ENCODE measurements at regions not wholly inside any gene's neighbourhood (a gene's known extent, or its start where the extent isn't known, plus 50 kb on each side); places are given as distances from the start of the nearest gene placed in this dataset.
"Not testable (repeated sequence)": the region's sequence is repeated elsewhere in the genome, so short reads cannot be mapped to it uniquely, and the experiment has no call there.

- no peak for DNase-seq
- Histone ChIP-seq H3K27me3 (no peaks in the 10 kb centered on the region), H3K4me1 (peaks cover 4% of the 10 kb centered on the region; the same call in 1 of the 2 replicates), H3K9me3 (no peaks in the 10 kb centered on the region), H3K4me3 (ENCODE audit: low read depth, low read length) (no peak overlapping the region), H3K36me3 (peaks cover 2% of the 10 kb centered on the region)
- TF ChIP-seq, protein P1, sequence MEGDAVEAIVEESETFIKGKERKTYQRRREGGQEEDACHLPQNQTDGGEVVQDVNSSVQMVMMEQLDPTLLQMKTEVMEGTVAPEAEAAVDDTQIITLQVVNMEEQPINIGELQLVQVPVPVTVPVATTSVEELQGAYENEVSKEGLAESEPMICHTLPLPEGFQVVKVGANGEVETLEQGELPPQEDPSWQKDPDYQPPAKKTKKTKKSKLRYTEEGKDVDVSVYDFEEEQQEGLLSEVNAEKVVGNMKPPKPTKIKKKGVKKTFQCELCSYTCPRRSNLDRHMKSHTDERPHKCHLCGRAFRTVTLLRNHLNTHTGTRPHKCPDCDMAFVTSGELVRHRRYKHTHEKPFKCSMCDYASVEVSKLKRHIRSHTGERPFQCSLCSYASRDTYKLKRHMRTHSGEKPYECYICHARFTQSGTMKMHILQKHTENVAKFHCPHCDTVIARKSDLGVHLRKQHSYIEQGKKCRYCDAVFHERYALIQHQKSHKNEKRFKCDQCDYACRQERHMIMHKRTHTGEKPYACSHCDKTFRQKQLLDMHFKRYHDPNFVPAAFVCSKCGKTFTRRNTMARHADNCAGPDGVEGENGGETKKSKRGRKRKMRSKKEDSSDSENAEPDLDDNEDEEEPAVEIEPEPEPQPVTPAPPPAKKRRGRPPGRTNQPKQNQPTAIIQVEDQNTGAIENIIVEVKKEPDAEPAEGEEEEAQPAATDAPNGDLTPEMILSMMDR (IDR thresholded peaks at IDR 0.05; ENCODE audit: low read depth, low read length): no peak
These were observed 100.2 kb downstream of the FBXO8 start for GRCh38 chr4:174183259-174183658.

- no peak for DNase-seq
- no peak overlapping the region for H3K4me3 ChIP-seq (ENCODE audit: low read depth, low read length)
- H3K27me3 ChIP-seq: no peaks in the 10 kb centered on the region
- TF ChIP-seq, protein P1 (IDR thresholded peaks at IDR 0.05; ENCODE audit: low read depth, low read length): peak; percentile 36
- no peaks in the 10 kb centered on the region for H3K9me3 ChIP-seq
- H3K36me3 ChIP-seq: peaks cover under 1% of the 10 kb centered on the region
- peaks cover 4% of the 10 kb centered on the region; the same call in 1 of the 2 replicates for H3K4me1 ChIP-seq
These were observed 101.6 kb downstream of the FBXO8 start for GRCh38 chr4:174181827-174182226.

DNA sequence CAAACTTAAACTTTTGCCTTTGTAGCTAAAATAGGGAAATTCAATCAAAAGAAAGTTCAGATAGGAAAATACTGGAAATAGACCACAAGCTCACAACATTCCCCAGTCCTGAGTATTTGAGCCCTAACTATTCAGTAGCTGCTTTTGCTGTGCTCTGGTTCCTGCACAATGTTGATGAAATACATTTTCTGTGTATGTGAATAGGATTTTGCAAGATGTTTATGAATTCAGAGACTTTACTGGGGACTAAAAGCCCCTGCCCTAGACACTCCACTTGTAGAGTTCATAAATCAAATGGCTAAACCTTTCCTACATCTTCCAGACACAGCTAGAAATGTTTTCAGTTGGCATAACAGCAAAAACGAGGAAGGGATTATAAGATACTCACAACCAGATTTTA is 105.9 kb downstream of the FBXO8 start:
- Histone ChIP-seq H3K9me3 (no peaks in the 10 kb centered on the region), H3K4me3 (ENCODE audit: low read depth, low read length) (no peak overlapping the region), H3K36me3 (no peaks in the 10 kb centered on the region), H3K4me1 (peaks cover 14% of the 10 kb centered on the region), H3K27me3 (no peaks in the 10 kb centered on the region)
- TF ChIP-seq, protein P1 (IDR thresholded peaks at IDR 0.05; ENCODE audit: low read depth, low read length): no peak
- no peak for DNase-seq

- H3K36me3 ChIP-seq; H3K9me3 ChIP-seq; H3K4me3 ChIP-seq (ENCODE audit: low read depth, low read length); DNase-seq; H3K27me3 ChIP-seq: not testable (repeated sequence)
- H3K4me1 ChIP-seq: peaks cover 27% of the 10 kb centered on the region
These were observed 107.6 kb downstream of the FBXO8 start for GRCh38 chr4:174175836-174176235.

DNA sequence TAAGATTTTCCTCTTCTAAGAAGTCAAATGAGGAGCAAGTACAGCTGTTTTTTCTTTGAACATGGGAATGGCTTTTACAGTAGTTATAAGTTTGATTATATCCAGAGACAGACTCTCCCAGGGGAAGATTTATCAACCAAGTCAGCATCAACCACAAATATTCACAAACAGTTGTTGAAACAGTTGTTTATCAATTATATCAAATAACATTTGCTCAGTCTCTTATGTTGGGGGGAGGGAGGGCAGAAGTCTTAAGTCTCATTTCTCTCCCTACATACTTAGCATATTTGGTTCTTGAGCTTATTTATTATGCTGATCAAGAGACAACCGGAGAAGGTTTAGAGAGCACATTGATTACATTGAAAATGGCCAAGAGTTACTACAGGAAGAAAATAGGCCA is 110.1 kb downstream of the FBXO8 start:
- no peaks in the 10 kb centered on the region for H3K27me3 ChIP-seq
- TF ChIP-seq, protein P1 (IDR thresholded peaks at IDR 0.05; ENCODE audit: low read depth, low read length): no peak
- H3K4me3 ChIP-seq (ENCODE audit: low read depth, low read length): no peak overlapping the region
- peaks cover 31% of the 10 kb centered on the region for H3K4me1 ChIP-seq
- peaks cover 3% of the 10 kb centered on the region; the same call in 1 of the 2 replicates for H3K36me3 ChIP-seq
- H3K9me3 ChIP-seq: no peaks in the 10 kb centered on the region
- DNase-seq: no peak

- peaks cover 31% of the 10 kb centered on the region for H3K4me1 ChIP-seq
- no peaks in the 10 kb centered on the region for H3K9me3 ChIP-seq
- TF ChIP-seq, protein P1 (IDR thresholded peaks at IDR 0.05; ENCODE audit: low read depth, low read length): no peak
- no peak for DNase-seq
- H3K36me3 ChIP-seq: peaks cover 3% of the 10 kb centered on the region; the same call in 1 of the 2 replicates
- no peak overlapping the region for H3K4me3 ChIP-seq (ENCODE audit: low read depth, low read length)
- H3K27me3 ChIP-seq: no peaks in the 10 kb centered on the region
These were observed 111.2 kb downstream of the FBXO8 start for GRCh38 chr4:174172274-174172673.

DNA sequence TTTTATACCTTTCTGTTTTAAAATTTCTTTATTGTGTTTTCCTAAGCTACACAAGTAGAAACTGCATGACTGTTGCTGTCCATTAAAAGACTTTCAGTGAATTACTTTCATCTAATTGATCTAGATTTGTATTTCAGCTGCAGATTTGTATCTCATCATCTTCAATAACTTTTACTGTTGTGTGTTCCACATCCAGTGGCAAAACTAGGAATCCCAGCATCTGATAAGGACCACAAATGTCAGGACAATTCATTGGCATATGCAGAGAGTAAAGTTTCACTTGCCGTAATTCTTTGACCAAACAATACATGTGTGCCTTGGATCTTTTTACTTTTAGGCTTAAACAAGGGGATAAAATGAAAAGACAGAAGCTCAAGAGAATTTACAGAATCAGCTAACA is 112.6 kb downstream of the FBXO8 start:
- peaks cover 3% of the 10 kb centered on the region; the same call in 1 of the 2 replicates for H3K36me3 ChIP-seq
- TF ChIP-seq, protein P1 (IDR thresholded peaks at IDR 0.05; ENCODE audit: low read depth, low read length): no peak
- H3K4me1 ChIP-seq: peaks cover 31% of the 10 kb centered on the region
- H3K4me3 ChIP-seq (ENCODE audit: low read depth, low read length): no peak overlapping the region
- H3K27me3 ChIP-seq: no peaks in the 10 kb centered on the region
- DNase-seq: no peak
- no peaks in the 10 kb centered on the region for H3K9me3 ChIP-seq

Data from BE2C (cell line).